ENCODE measurements at regions not wholly inside any gene's neighbourhood (a gene's known extent, or its start where the extent isn't known, plus 50 kb on each side); places are given as distances from the start of the nearest gene placed in this dataset.
"Not testable (repeated sequence)": the region's sequence is repeated elsewhere in the genome, so short reads cannot be mapped to it uniquely, and the experiment has no call there.

- H3K4me3 ChIP-seq (ENCODE audit: low read depth, low read length) = no peak overlapping the region
- no peak overlapping the region for H3K27ac ChIP-seq (ENCODE audit: insufficient read depth, low read length, poor library complexity, severe bottlenecking)
- DNase-seq = no peak
- no peaks in the 10 kb centered on the region for H3K4me1 ChIP-seq (ENCODE audit: control insufficient read depth, insufficient read depth, low read length, poor library complexity, severe bottlenecking)
- no peak for ATAC-seq (ENCODE audit: low read depth in 2 of 2)
- H3K9me3 ChIP-seq (ENCODE audit: control insufficient read depth in 2 of 2, low read length in 2 of 2) = no peaks in the 10 kb centered on the region
- H3K27me3 ChIP-seq (ENCODE audit: control insufficient read depth, insufficient read depth, low read length) = no peaks in the 10 kb centered on the region
- Mint-ChIP-seq H3K36me3 (no peaks in the 10 kb centered on the region), H3K4me1 (no peaks in the 10 kb centered on the region), H3K27me3 (no peaks in the 10 kb centered on the region), H3K27ac (no peak overlapping the region), H3K9me3 (peaks cover 0 to 2% (median 0%) of the 10 kb centered on the region in 7 donors), H3K4me3 (no peak overlapping the region)
- no peaks in the 10 kb centered on the region for H3K36me3 ChIP-seq (ENCODE audit: control insufficient read depth, insufficient read depth, low read length)
Measured at GRCh38 chr2:142805244-142805643, 72.2 kb upstream of the KYNU start.

- H3K4me3 Mint-ChIP-seq = no peak overlapping the region
Measured at GRCh38 chr2:142803158-142803557, 74.3 kb upstream of the KYNU start.

GRCh38 chr2:142796588-142796987 is 80.9 kb upstream of the KYNU start:
- Mint-ChIP-seq H3K27ac (no peak overlapping the region), H3K4me3 (no peak overlapping the region), H3K36me3 (no peaks in the 10 kb centered on the region), H3K27me3 (no peaks in the 10 kb centered on the region), H3K4me1 (no peaks in the 10 kb centered on the region), H3K9me3 (peaks cover 0 to 6% (median 0%) of the 10 kb centered on the region in 7 donors)
- Histone ChIP-seq H3K4me3 (ENCODE audit: low read depth, low read length) (no peak overlapping the region), H3K27ac (ENCODE audit: insufficient read depth, low read length, poor library complexity, severe bottlenecking) (no peak overlapping the region), H3K9me3 (ENCODE audit: control insufficient read depth in 2 of 2, low read length in 2 of 2) (no peaks in the 10 kb centered on the region), H3K27me3 (ENCODE audit: control insufficient read depth, insufficient read depth, low read length) (no peaks in the 10 kb centered on the region), H3K36me3 (ENCODE audit: control insufficient read depth, insufficient read depth, low read length) (no peaks in the 10 kb centered on the region), H3K4me1 (ENCODE audit: control insufficient read depth, insufficient read depth, low read length, poor library complexity, severe bottlenecking) (no peaks in the 10 kb centered on the region)
- ATAC-seq (ENCODE audit: low read depth in 2 of 2) (no peak), DNase-seq (no peak)

More at GRCh38 chr2:142803158-142803557, 74.3 kb upstream of the KYNU start:
- no peaks in the 10 kb centered on the region for H3K4me1 ChIP-seq (ENCODE audit: control insufficient read depth, insufficient read depth, low read length, poor library complexity, severe bottlenecking)
- no peak overlapping the region for H3K27ac ChIP-seq (ENCODE audit: insufficient read depth, low read length, poor library complexity, severe bottlenecking)
- H3K27me3 ChIP-seq (ENCODE audit: control insufficient read depth, insufficient read depth, low read length) = no peaks in the 10 kb centered on the region
- Mint-ChIP-seq H3K27ac (no peak overlapping the region), H3K36me3 (no peaks in the 10 kb centered on the region), H3K27me3 (no peaks in the 10 kb centered on the region), H3K4me1 (no peaks in the 10 kb centered on the region), H3K9me3 (peaks cover 0 to 2% (median 0%) of the 10 kb centered on the region in 7 donors)
- ATAC-seq (ENCODE audit: low read depth in 2 of 2) (no peak), DNase-seq (no peak)
- no peak overlapping the region for H3K4me3 ChIP-seq (ENCODE audit: low read depth, low read length)
- no peaks in the 10 kb centered on the region for H3K9me3 ChIP-seq (ENCODE audit: control insufficient read depth in 2 of 2, low read length in 2 of 2)
- H3K36me3 ChIP-seq (ENCODE audit: control insufficient read depth, insufficient read depth, low read length) = no peaks in the 10 kb centered on the region

- no peak overlapping the region for H3K27ac ChIP-seq (ENCODE audit: insufficient read depth, low read length, poor library complexity, severe bottlenecking)
- no peak overlapping the region for H3K4me3 ChIP-seq (ENCODE audit: low read depth, low read length)
- Mint-ChIP-seq H3K27ac (no peak overlapping the region), H3K36me3 (no peaks in the 10 kb centered on the region), H3K9me3 (peaks cover 0 to 6% (median 0%) of the 10 kb centered on the region in 7 donors), H3K4me3 (no peak overlapping the region), H3K4me1 (no peaks in the 10 kb centered on the region), H3K27me3 (no peaks in the 10 kb centered on the region)
- no peaks in the 10 kb centered on the region for H3K4me1 ChIP-seq (ENCODE audit: control insufficient read depth, insufficient read depth, low read length, poor library complexity, severe bottlenecking)
- no peaks in the 10 kb centered on the region for H3K36me3 ChIP-seq (ENCODE audit: control insufficient read depth, insufficient read depth, low read length)
- no peaks in the 10 kb centered on the region for H3K9me3 ChIP-seq (ENCODE audit: control insufficient read depth in 2 of 2, low read length in 2 of 2)
- no peaks in the 10 kb centered on the region for H3K27me3 ChIP-seq (ENCODE audit: control insufficient read depth, insufficient read depth, low read length)
- DNase-seq (no peak), ATAC-seq (ENCODE audit: low read depth in 2 of 2) (no peak)
Measured at GRCh38 chr2:142796161-142796560, 81.3 kb upstream of the KYNU start.

GRCh38 chr2:142794850-142795249 is 82.6 kb upstream of the KYNU start:
- no peaks in the 10 kb centered on the region for H3K27me3 Mint-ChIP-seq
- no peaks in the 10 kb centered on the region for H3K36me3 Mint-ChIP-seq
- H3K27me3 ChIP-seq (ENCODE audit: control insufficient read depth, insufficient read depth, low read length) = no peaks in the 10 kb centered on the region
- H3K27ac Mint-ChIP-seq = no peak overlapping the region
- no peak overlapping the region for H3K4me3 ChIP-seq (ENCODE audit: low read depth, low read length)
- no peak overlapping the region for H3K4me3 Mint-ChIP-seq
- no peaks in the 10 kb centered on the region for H3K36me3 ChIP-seq (ENCODE audit: control insufficient read depth, insufficient read depth, low read length)
- DNase-seq (no peak), ATAC-seq (ENCODE audit: low read depth in 2 of 2) (no peak)
- H3K4me1 ChIP-seq (ENCODE audit: control insufficient read depth, insufficient read depth, low read length, poor library complexity, severe bottlenecking) = no peaks in the 10 kb centered on the region
- no peaks in the 10 kb centered on the region for H3K9me3 ChIP-seq (ENCODE audit: control insufficient read depth in 2 of 2, low read length in 2 of 2)
- H3K27ac ChIP-seq (ENCODE audit: insufficient read depth, low read length, poor library complexity, severe bottlenecking) = no peak overlapping the region
- no peaks in the 10 kb centered on the region for H3K4me1 Mint-ChIP-seq
- peaks cover 0 to 6% (median 3%) of the 10 kb centered on the region in 7 donors for H3K9me3 Mint-ChIP-seq

GRCh38 chr2:142792328-142792727 is 85.1 kb upstream of the KYNU start:
- H3K4me1 Mint-ChIP-seq; H3K27me3 Mint-ChIP-seq; H3K36me3 ChIP-seq (ENCODE audit: control insufficient read depth, insufficient read depth, low read length); H3K27me3 ChIP-seq (ENCODE audit: control insufficient read depth, insufficient read depth, low read length); H3K4me3 ChIP-seq (ENCODE audit: low read depth, low read length); H3K4me3 Mint-ChIP-seq; H3K9me3 ChIP-seq (ENCODE audit: control insufficient read depth in 2 of 2, low read length in 2 of 2); H3K36me3 Mint-ChIP-seq; H3K9me3 Mint-ChIP-seq; H3K27ac Mint-ChIP-seq; ATAC-seq (ENCODE audit: low read depth in 2 of 2); H3K27ac ChIP-seq (ENCODE audit: insufficient read depth, low read length, poor library complexity, severe bottlenecking); H3K4me1 ChIP-seq (ENCODE audit: control insufficient read depth, insufficient read depth, low read length, poor library complexity, severe bottlenecking); DNase-seq: not testable (repeated sequence)

- DNase-seq (no peak), ATAC-seq (ENCODE audit: low read depth in 2 of 2) (no peak)
- Histone ChIP-seq H3K36me3 (ENCODE audit: control insufficient read depth, insufficient read depth, low read length) (no peaks in the 10 kb centered on the region), H3K27ac (ENCODE audit: insufficient read depth, low read length, poor library complexity, severe bottlenecking) (no peak overlapping the region), H3K27me3 (ENCODE audit: control insufficient read depth, insufficient read depth, low read length) (no peaks in the 10 kb centered on the region), H3K9me3 (ENCODE audit: control insufficient read depth in 2 of 2, low read length in 2 of 2) (no peaks in the 10 kb centered on the region), H3K4me1 (ENCODE audit: control insufficient read depth, insufficient read depth, low read length, poor library complexity, severe bottlenecking) (no peaks in the 10 kb centered on the region), H3K4me3 (ENCODE audit: low read depth, low read length) (no peak overlapping the region)
- no peaks in the 10 kb centered on the region for H3K36me3 Mint-ChIP-seq
- H3K4me3 Mint-ChIP-seq = no peak overlapping the region
- no peaks in the 10 kb centered on the region for H3K4me1 Mint-ChIP-seq
- H3K9me3 Mint-ChIP-seq = peaks cover 2 to 6% (median 5%) of the 10 kb centered on the region in 7 donors
- H3K27me3 Mint-ChIP-seq = no peaks in the 10 kb centered on the region
- no peak overlapping the region for H3K27ac Mint-ChIP-seq
Measured at GRCh38 chr2:142791335-142791734, 86.1 kb upstream of the KYNU start.

- H3K4me1 Mint-ChIP-seq = no peaks in the 10 kb centered on the region
- Histone ChIP-seq H3K27me3 (ENCODE audit: control insufficient read depth, insufficient read depth, low read length) (no peaks in the 10 kb centered on the region), H3K4me1 (ENCODE audit: control insufficient read depth, insufficient read depth, low read length, poor library complexity, severe bottlenecking) (no peaks in the 10 kb centered on the region), H3K36me3 (ENCODE audit: control insufficient read depth, insufficient read depth, low read length) (no peaks in the 10 kb centered on the region), H3K9me3 (ENCODE audit: control insufficient read depth in 2 of 2, low read length in 2 of 2) (no peaks in the 10 kb centered on the region), H3K4me3 (ENCODE audit: low read depth, low read length) (no peak overlapping the region), H3K27ac (ENCODE audit: insufficient read depth, low read length, poor library complexity, severe bottlenecking) (no peak overlapping the region)
- no peak for ATAC-seq (ENCODE audit: low read depth in 2 of 2)
- H3K36me3 Mint-ChIP-seq = no peaks in the 10 kb centered on the region
- H3K27ac Mint-ChIP-seq = no peak overlapping the region
- DNase-seq = no peak
- H3K27me3 Mint-ChIP-seq = no peaks in the 10 kb centered on the region
- H3K9me3 Mint-ChIP-seq = peaks cover 1 to 6% (median 3%) of the 10 kb centered on the region in 7 donors
- no peak overlapping the region for H3K4me3 Mint-ChIP-seq
Measured at GRCh38 chr2:142786918-142787702, 90.4 kb upstream of the KYNU start.

All from CD4-positive, CD25-positive, alpha-beta regulatory T cell (primary cell).